K562 (cell line): ENCODE measurements at regions not wholly inside any gene's neighbourhood (a gene's known extent, or its start where the extent isn't known, plus 50 kb on each side); places are given as distances from the start of the nearest gene placed in this dataset.

Experiments
- ATAC-seq: fragments of 200-7000 bp; cut with Tn5 transposase; 3 replicates; pipeline ENCODE4 v1.9.1; 2020; ENCODE audit warnings: moderate library complexity
- BruUV-seq: library from RNA; stranded (reverse); fragments of 400-500 nt; replicated peaks from 2 replicates; lab custom pipeline; 2021; lab: Mats Ljungman, UMichigan
- CTCF ChIA-PET: fragments of 300-600 bp; formaldehyde crosslinking; extraction: SDS; loops from one replicate; lab custom pipeline; 2021; ENCODE audit warnings: low intra/inter-chr PET ratio; lab: Yijun Ruan, JAX
- POLR2A ChIA-PET: fragments of 300-600, 350-650 bp; sonication (Branson Sonifier 250); formaldehyde crosslinking; extraction: SDS; loops from one replicate; lab custom pipeline; 2021; ENCODE audit warnings: antibody characterized with exemption, inconsistent platforms; lab: Yijun Ruan, JAX
- DNase-seq, 4 experiments: peaks; one replicate each; pipeline versions ENCODE4 v3.0.0 to v3.0.0-alpha.2; 2011 to 2018; ENCODE audit warnings: low spot score in 3 of 4, mixed read lengths in 3 of 4; ENCODE audit errors: extremely low read depth in 1 of 4
- FAIRE-seq: peaks from 2 replicates; lab custom pipeline; 2011; peaks lifted over from hg19 to GRCh38; lab: Jason Lieb, UNC
- H2AFZ ChIP-seq: 2 replicates; pipeline ENCODE4 v1.6.0; 2011; ENCODE audit warnings: low read depth, low read length, control low read depth, inconsistent platforms
- H3K27ac ChIP-seq: fragments of 200-600 bp; 3 replicates; pipeline ENCODE4 v1.8.0; 2011; ENCODE audit warnings: low read depth, mild to moderate bottlenecking, control low read depth, inconsistent platforms, low read length, moderate library complexity, mixed read lengths; ENCODE audit errors: extremely low read depth
- H3K27me3 ChIP-seq, 2 experiments: fragments of 300-600 bp in 1 of 2; 2 replicates in 1 of 2; 3 replicates in 1 of 2; pipeline versions ENCODE4 v1.6.0 to v1.8.0; 2011; ENCODE audit warnings: inconsistent platforms in 2 of 2, low read length in 2 of 2, mild to moderate bottlenecking in 1 of 2, mixed read lengths in 1 of 2, moderate library complexity in 1 of 2; ENCODE audit not compliant: control insufficient read depth in 2 of 2, insufficient read depth in 2 of 2
- H3K36me3 ChIP-seq: fragments of 300-600 bp; 3 replicates; pipeline ENCODE4 v1.8.0; 2011; ENCODE audit warnings: mild to moderate bottlenecking, low read length, inconsistent platforms; ENCODE audit not compliant: control insufficient read depth, insufficient read depth
- H3K4me1 ChIP-seq, 2 experiments: fragments of 200-600 bp in 1 of 2; replicated peaks in 1 of 2; 2 replicates in 1 of 2; 3 replicates in 1 of 2; pipeline versions ENCODE4 v1.5.1 to v1.8.0; 2011; ENCODE audit warnings: inconsistent platforms in 2 of 2, low read length in 2 of 2, mild to moderate bottlenecking in 1 of 2, mixed read lengths in 1 of 2, moderate library complexity in 1 of 2; ENCODE audit not compliant: control insufficient read depth in 2 of 2, insufficient read depth in 2 of 2
- H3K4me2 ChIP-seq: 2 replicates; pipeline ENCODE4 v1.6.1; 2011; ENCODE audit warnings: low read length, control low read depth, inconsistent platforms, mixed read lengths; ENCODE audit not compliant: insufficient read depth
- H3K4me3 ChIP-seq: fragments of 200-600 bp; sonication (generic), shearing (Covaris generic); 2 replicates; pipeline ENCODE4 v1.5.1; 2016; ENCODE audit warnings: control low read depth, inconsistent platforms
- H3K79me2 ChIP-seq: fragments of 200-600 bp; 3 replicates; pipeline ENCODE4 v1.8.0; 2011; ENCODE audit warnings: low read length, inconsistent platforms; ENCODE audit not compliant: control insufficient read depth, insufficient read depth
- H3K9ac ChIP-seq, 2 experiments: 2 replicates each; pipeline versions ENCODE4 v1.6.0 to v1.6.1; 2011; ENCODE audit warnings: low read depth in 2 of 2, low read length in 2 of 2, control low read depth in 1 of 2, inconsistent platforms in 1 of 2, mild to moderate bottlenecking in 1 of 2, mixed read lengths in 1 of 2; ENCODE audit not compliant: insufficient read depth in 1 of 2
- H3K9me1 ChIP-seq: one replicate; pipeline ENCODE4 v1.6.0; 2011; ENCODE audit warnings: inconsistent platforms, mild to moderate bottlenecking, low read length, moderate library complexity; ENCODE audit not compliant: control insufficient read depth, insufficient read depth
- H3K9me3 ChIP-seq: replicated peaks from 2 replicates; pipeline ENCODE4 v1.5.1; 2011; ENCODE audit warnings: low read depth, low read length, inconsistent platforms; ENCODE audit not compliant: control insufficient read depth, insufficient read depth
- H4K20me1 ChIP-seq: replicated peaks from 2 replicates; pipeline ENCODE4 v1.6.1; 2011; ENCODE audit warnings: low read length, inconsistent platforms, mixed read lengths; ENCODE audit not compliant: control insufficient read depth, insufficient read depth
- CBX2 ChIP-seq: fragments of 200-600 bp; sonication (generic); IDR thresholded peaks from one replicate; pipeline ENCODE4 v1.6.1; 2012; ENCODE audit warnings: mild to moderate bottlenecking, low read length, inconsistent platforms; ENCODE audit not compliant: insufficient read depth, poor library complexity, severe bottlenecking
- HIVEP1 ChIP-seq: fragments of 250-450 bp; sonication (Bioruptor Pico); IDR thresholded peaks from 2 replicates; pipeline ENCODE4 v1.4.0; 2020; ENCODE audit warnings: mild to moderate bottlenecking
- IRF2 ChIP-seq: sonication (generic); formaldehyde crosslinking; IDR thresholded peaks from 2 replicates; pipeline ENCODE4 v1.8.1; 2022; ENCODE audit warnings: mild to moderate bottlenecking, missing genetic modification reagents
- PTTG1 ChIP-seq: fragments of 450-650 bp; IDR thresholded peaks from 2 replicates; pipeline ENCODE4 v1.6.1; 2016; ENCODE audit warnings: low read depth, mild to moderate bottlenecking, missing genetic modification characterization, missing compliant biosample characterization
- SIRT6 ChIP-seq: IDR thresholded peaks from one replicate; pipeline ENCODE4 v1.6.1; 2012; ENCODE audit warnings: low read depth, mild to moderate bottlenecking, control low read depth, inconsistent platforms, low read length, moderate library complexity
- SUPT5H ChIP-seq: fragments of 450-650 bp; IDR thresholded peaks from 2 replicates; pipeline ENCODE4 v1.6.1; 2016
- TBL1XR1 ChIP-seq, 2 experiments: IDR thresholded peaks; 2 replicates each; pipeline ENCODE4 v1.6.1; 2012; ENCODE audit warnings: improper control_type of control experiment in 2 of 2, low read length in 2 of 2, mild to moderate bottlenecking in 1 of 2
- WGBS: fragments of 100-300 bp; shearing (Covaris generic); methylation state at CpG from one replicate; pipeline ENCODE4 v1.1.6; 2016; ENCODE audit warnings: low coverage, mixed read lengths; ENCODE audit not compliant: insufficient coverage; ENCODE audit errors: missing lambda C conversion rate; 5-methylcytosine and 5-hydroxymethylcytosine counted together
- in situ Hi-C: fragments of 300-500 bp; cut with MboI; formaldehyde crosslinking; loops from 4 replicates; pipeline ENCODE4 v1.15.0; 2018; ENCODE audit warnings: inconsistent platforms, mixed read lengths
- intact Hi-C: fragments of 100-400 bp; cut with micrococcal nuclease; formaldehyde crosslinking; loops from 2 replicates; pipeline ENCODE4 v1.14.2; 2022
- TF ChIP-seq, protein P1 (sequence below): fragments of 450-650 bp; IDR thresholded peaks from 2 replicates; pipeline ENCODE4 v1.6.1; 2016
- TF ChIP-seq, protein P2 (sequence below): fragments of 450-650 bp; formaldehyde crosslinking; IDR thresholded peaks from 2 replicates; pipeline ENCODE4 v1.4.0; 2022; ENCODE audit warnings: missing genetic modification characterization
- TF ChIP-seq, protein P3 (sequence below): fragments of 250-450 bp; sonication (Bioruptor Pico); IDR thresholded peaks from 2 replicates; pipeline ENCODE4 v1.4.0; 2020

DNA sequence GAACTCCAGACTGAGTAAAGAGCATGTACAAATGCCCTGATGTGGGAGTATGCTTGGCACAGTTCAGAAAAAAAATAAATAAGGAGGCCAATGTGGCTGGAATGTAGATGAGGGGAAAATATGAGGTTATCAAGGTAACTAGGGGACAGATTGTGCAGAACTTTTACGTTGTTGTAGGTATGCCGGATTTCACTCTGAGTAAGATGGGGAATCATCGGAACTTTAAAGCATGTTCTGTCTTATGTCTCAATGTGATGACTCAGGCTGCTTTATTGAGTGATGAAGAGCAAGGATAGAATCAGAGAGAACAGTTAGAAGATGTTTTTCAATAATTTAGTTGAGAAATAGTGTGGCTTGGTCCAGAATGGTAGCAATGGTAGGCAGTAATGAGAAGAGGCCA, 130.4 kb downstream of the C11orf87 start:
- TF ChIP-seq, protein P1, sequence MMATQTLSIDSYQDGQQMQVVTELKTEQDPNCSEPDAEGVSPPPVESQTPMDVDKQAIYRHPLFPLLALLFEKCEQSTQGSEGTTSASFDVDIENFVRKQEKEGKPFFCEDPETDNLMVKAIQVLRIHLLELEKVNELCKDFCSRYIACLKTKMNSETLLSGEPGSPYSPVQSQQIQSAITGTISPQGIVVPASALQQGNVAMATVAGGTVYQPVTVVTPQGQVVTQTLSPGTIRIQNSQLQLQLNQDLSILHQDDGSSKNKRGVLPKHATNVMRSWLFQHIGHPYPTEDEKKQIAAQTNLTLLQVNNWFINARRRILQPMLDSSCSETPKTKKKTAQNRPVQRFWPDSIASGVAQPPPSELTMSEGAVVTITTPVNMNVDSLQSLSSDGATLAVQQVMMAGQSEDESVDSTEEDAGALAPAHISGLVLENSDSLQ = no peak
- TF ChIP-seq PTTG1 (no peak), SIRT6 (no peak), IRF2 (CRISPR knock-in tag) (no peak), HIVEP1 (CRISPR knock-in tag) (no peak), CBX2 (no peak), SUPT5H (no peak), TBL1XR1 (IDR thresholded peaks at IDR 0.05; ENCODE audit: low read length in 2 of 2) (no peak)
- TF ChIP-seq, protein P2, sequence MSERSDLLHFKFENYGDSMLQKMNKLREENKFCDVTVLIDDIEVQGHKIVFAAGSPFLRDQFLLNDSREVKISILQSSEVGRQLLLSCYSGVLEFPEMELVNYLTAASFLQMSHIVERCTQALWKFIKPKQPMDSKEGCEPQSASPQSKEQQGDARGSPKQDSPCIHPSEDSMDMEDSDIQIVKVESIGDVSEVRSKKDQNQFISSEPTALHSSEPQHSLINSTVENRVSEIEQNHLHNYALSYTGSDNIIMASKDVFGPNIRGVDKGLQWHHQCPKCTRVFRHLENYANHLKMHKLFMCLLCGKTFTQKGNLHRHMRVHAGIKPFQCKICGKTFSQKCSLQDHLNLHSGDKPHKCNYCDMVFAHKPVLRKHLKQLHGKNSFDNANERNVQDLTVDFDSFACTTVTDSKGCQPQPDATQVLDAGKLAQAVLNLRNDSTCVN (CRISPR knock-in tag) = no peak
- TF ChIP-seq, protein P3, sequence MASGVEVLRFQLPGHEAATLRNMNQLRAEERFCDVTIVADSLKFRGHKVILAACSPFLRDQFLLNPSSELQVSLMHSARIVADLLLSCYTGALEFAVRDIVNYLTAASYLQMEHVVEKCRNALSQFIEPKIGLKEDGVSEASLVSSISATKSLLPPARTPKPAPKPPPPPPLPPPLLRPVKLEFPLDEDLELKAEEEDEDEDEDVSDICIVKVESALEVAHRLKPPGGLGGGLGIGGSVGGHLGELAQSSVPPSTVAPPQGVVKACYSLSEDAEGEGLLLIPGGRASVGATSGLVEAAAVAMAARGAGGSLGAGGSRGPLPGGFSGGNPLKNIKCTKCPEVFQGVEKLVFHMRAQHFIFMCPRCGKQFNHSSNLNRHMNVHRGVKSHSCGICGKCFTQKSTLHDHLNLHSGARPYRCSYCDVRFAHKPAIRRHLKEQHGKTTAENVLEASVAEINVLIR (CRISPR knock-in tag) = no peak
- H3K4me3 ChIP-seq = no peak overlapping the region
- H3K4me2 ChIP-seq = no peak overlapping the region
- no peaks in the 10 kb centered on the region for H3K27me3 ChIP-seq
- no peaks in the 10 kb centered on the region for H4K20me1 ChIP-seq
- intact Hi-C loops (no loop called here), in situ Hi-C loops (no loop called here)
- WGBS = 0% methylated on average over 3 of the region's 3 CpGs
- no peak for ATAC-seq
- H3K27ac ChIP-seq = no peak overlapping the region
- no peak for FAIRE-seq
- no peak for DNase-seq
- H2AFZ ChIP-seq = no peak overlapping the region
- no peaks in the 10 kb centered on the region for H3K9me1 ChIP-seq
- H3K4me1 ChIP-seq = no peaks in the 10 kb centered on the region
- H3K79me2 ChIP-seq = no peaks in the 10 kb centered on the region
- BruUV-seq = no TSS peak
- H3K36me3 ChIP-seq = no peaks in the 10 kb centered on the region
- ChIA-PET POLR2A (no interaction called here), CTCF (no interaction called here)
- no peaks in the 10 kb centered on the region for H3K9me3 ChIP-seq
- H3K9ac ChIP-seq = no peak overlapping the region
